Astrocyte of the spinal cord (primary cell): ENCODE measurements at regions not wholly inside any gene's neighbourhood (a gene's known extent, or its start where the extent isn't known, plus 50 kb on each side); places are given as distances from the start of the nearest gene placed in this dataset.

Experiments used
- DNase-seq: peaks from one replicate; pipeline ENCODE4 v3.0.0; 2011; ENCODE audit warnings: low read depth, low spot score
- H3K4me3 ChIP-seq: 2 replicates; pipeline ENCODE4 v1.5.1; 2011; ENCODE audit warnings: low read depth, mild to moderate bottlenecking, low read length, moderate library complexity
- CTCF ChIP-seq: IDR thresholded peaks from 2 replicates; pipeline ENCODE4 v1.5.1; 2012; ENCODE audit warnings: low read depth, mild to moderate bottlenecking, low read length, inconsistent platforms
- in situ Hi-C: cut with HindIII; loops from 2 replicates; pipeline ENCODE4 v1.10.0; 2017; ENCODE audit warnings: low sequenced_read_pairs

GRCh38 chr1:214154596-214155292 is 126.2 kb upstream of the SMYD2 start:
- TF ChIP-seq CTCF = no peak
- no peak overlapping the region for H3K4me3 ChIP-seq
- no peak for DNase-seq
- in situ Hi-C loops = no loop called here

GRCh38 chr1:214155987-214156625 is 124.9 kb upstream of the SMYD2 start:
- no peak for TF ChIP-seq CTCF
- no peak overlapping the region for H3K4me3 ChIP-seq
- in situ Hi-C loops = no loop called here
- no peak for DNase-seq

GRCh38 chr1:214164173-214164572 is 116.8 kb upstream of the SMYD2 start:
- in situ Hi-C loops = no loop called here
- no peak overlapping the region for H3K4me3 ChIP-seq
- no peak for TF ChIP-seq CTCF
- DNase-seq = no peak

GRCh38 chr1:214165850-214166374 is 115.0 kb upstream of the SMYD2 start:
- no peak overlapping the region for H3K4me3 ChIP-seq
- in situ Hi-C loops = no loop called here
- TF ChIP-seq CTCF = no peak
- DNase-seq = no peak

DNA sequence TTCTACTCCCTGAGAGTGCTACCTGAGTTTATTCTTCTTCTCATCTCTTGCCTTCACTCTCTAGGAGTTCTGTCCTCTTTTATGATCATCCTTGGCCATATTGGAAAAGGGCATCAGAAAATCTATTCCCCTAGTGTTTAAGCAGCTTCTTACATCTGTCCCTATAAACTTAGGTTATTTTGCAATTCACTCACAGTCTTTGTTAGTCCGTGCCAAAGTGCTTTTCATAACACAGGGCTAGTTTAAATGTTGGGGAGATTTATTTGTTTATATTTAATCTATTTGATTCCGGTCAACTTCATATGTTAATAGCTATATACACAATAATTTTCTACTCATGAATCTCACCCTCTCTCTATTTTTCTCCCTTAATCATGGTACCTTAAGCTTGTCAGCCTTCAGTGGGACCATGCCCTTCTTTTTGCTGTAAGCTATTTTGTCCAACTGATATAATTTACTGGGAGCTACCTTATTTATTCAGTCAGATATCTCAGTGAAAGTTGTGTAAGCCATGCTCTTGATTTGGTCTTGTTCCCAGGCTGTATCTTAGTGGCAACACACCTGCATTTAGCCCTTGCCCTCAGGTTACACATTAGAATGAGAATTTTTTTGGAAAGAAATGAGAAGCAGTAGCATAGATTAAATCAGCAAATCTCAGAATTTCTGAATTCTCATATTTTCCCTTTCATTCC is 106.3 kb upstream of the SMYD2 start:
- TF ChIP-seq CTCF = no peak
- no peak overlapping the region for H3K4me3 ChIP-seq
- in situ Hi-C loops = no loop called here
- no peak for DNase-seq

DNA sequence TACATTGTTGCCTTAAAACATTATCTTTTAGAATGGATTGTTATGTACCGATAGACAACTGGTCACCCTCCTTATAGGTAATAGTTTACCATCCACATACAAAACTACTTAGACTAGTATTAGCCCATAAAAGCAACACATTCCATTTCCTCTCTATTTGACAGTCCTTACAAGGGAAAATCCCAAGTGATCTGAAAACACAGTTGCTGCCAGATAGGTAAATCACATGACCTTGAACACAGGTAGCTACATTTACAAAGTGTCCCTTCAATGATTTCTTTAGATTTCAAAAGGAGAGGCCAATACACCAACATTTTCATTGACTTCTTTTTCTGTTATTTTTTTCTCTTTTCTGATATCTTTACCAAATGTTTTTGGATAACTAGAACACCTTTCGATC is 102.9 kb upstream of the SMYD2 start:
- in situ Hi-C loops = no loop called here
- no peak for DNase-seq

More for the DNA sequence above, 102.9 kb upstream of the SMYD2 start:
- no peak for TF ChIP-seq CTCF
- no peak overlapping the region for H3K4me3 ChIP-seq
